ENCODE measurements at regions not wholly inside any gene's neighbourhood (a gene's known extent, or its start where the extent isn't known, plus 50 kb on each side); places are given as distances from the start of the nearest gene placed in this dataset.

GRCh38 chr6:132122871-132123270 lies 171.7 kb upstream of the CCN2 start:
- no peak for TF ChIP-seq CTCF (IDR thresholded peaks at IDR 0.05; ENCODE audit: low read length)
- TF ChIP-seq EZH2 (optimal IDR thresholded peaks at IDR 0.05; ENCODE audit: low read depth, low read length) = no peak

Data from MM.1S (cell line).